Tibial artery (tissue), 4 donors: ENCODE measurements at regions not wholly inside any gene's neighbourhood (a gene's known extent, or its start where the extent isn't known, plus 50 kb on each side); places are given as distances from the start of the nearest gene placed in this dataset.

Experiments used
- DNase-seq, 2 donors: peaks; one replicate each; pipeline ENCODE4 v3.0.0-alpha.2; 2019
- H3K27ac ChIP-seq, 2 donors: fragments of 200-600 bp; sonication (generic) in 1 of 2; 1 replicate in 1 of 2; 2 replicates in 1 of 2; pipeline ENCODE4 v1.5.1; 2018 to 2019; ENCODE audit warnings: mild to moderate bottlenecking in 1 of 2
- H3K27me3 ChIP-seq, 2 donors: fragments of 200-600 bp; sonication (generic) in 1 of 2; one replicate each; pipeline versions ENCODE4 v1.5.1 to v1.6.0; 2016 to 2019
- H3K36me3 ChIP-seq, 3 donors: fragments of 200-600 bp; sonication (generic) in 2 of 3; one replicate each; pipeline ENCODE4 v1.5.1; 2016 to 2019; ENCODE audit warnings: mild to moderate bottlenecking in 2 of 3
- H3K4me1 ChIP-seq, 4 donors: fragments of 200-600 bp; sonication (generic) in 2 of 4; 1 replicate in 3 of 4; 2 replicates in 1 of 4; pipeline ENCODE4 v1.5.1; 2016 to 2019
- H3K4me3 ChIP-seq, 2 donors: fragments of 200-600 bp; sonication (generic) in 1 of 2; 1 replicate in 1 of 2; 2 replicates in 1 of 2; pipeline ENCODE4 v1.5.1; 2018 to 2019; ENCODE audit warnings: mild to moderate bottlenecking in 2 of 2
- H3K9me3 ChIP-seq, 3 donors: fragments of 200-600 bp; sonication (generic) in 1 of 3; one replicate each; pipeline ENCODE4 v1.5.1; 2016 to 2019
- CTCF ChIP-seq, 2 experiments: fragments of 200-600 bp in 1 of 2; fragments of 450-650 bp in 1 of 2; IDR thresholded peaks; one replicate each; pipeline ENCODE4 v1.5.1; 2017 to 2019; ENCODE audit warnings: antibody characterized with exemption in 2 of 2, mild to moderate bottlenecking in 1 of 2, moderate library complexity in 1 of 2
- intact Hi-C: fragments of 100-400 bp; cut with DNase I; formaldehyde crosslinking; loops from one replicate; pipeline ENCODE4 v1.15.0; 2023; ENCODE audit warnings: low total_unique reads

- no peak overlapping the region for H3K27ac ChIP-seq
- DNase-seq: no peak
- TF ChIP-seq CTCF (IDR thresholded peaks at IDR 0.05): no peak
- no peaks in the 10 kb centered on the region for H3K27me3 ChIP-seq
- no peaks in the 10 kb centered on the region for H3K4me1 ChIP-seq
- no peak overlapping the region for H3K4me3 ChIP-seq
- no peaks in the 10 kb centered on the region for H3K9me3 ChIP-seq
- no peaks in the 10 kb centered on the region for H3K36me3 ChIP-seq
- intact Hi-C loops: no loop called here
Measured at GRCh38 chr9:19660019-19660418, 128.8 kb downstream of the SLC24A2 start.

GRCh38 chr9:19656704-19657103 lies 132.1 kb downstream of the SLC24A2 start:
- no peaks in the 10 kb centered on the region for H3K36me3 ChIP-seq
- no peaks in the 10 kb centered on the region for H3K4me1 ChIP-seq
- H3K27me3 ChIP-seq: no peaks in the 10 kb centered on the region
- intact Hi-C loops: no loop called here
- H3K9me3 ChIP-seq: no peaks in the 10 kb centered on the region
- no peak overlapping the region for H3K27ac ChIP-seq
- TF ChIP-seq CTCF (IDR thresholded peaks at IDR 0.05): no peak
- DNase-seq: no peak
- H3K4me3 ChIP-seq: no peak overlapping the region

GRCh38 chr9:19651681-19652080 lies 137.2 kb downstream of the SLC24A2 start:
- TF ChIP-seq CTCF (IDR thresholded peaks at IDR 0.05): no peak
- Histone ChIP-seq H3K36me3 (no peaks in the 10 kb centered on the region), H3K27me3 (peaks cover 0 to 3% of the 10 kb centered on the region in 2 donors), H3K27ac (no peak overlapping the region), H3K4me1 (no peaks in the 10 kb centered on the region), H3K4me3 (no peak overlapping the region), H3K9me3 (no peaks in the 10 kb centered on the region)
- DNase-seq: no peak
- intact Hi-C loops: no loop called here

- Histone ChIP-seq H3K27ac (no peak overlapping the region), H3K36me3 (no peaks in the 10 kb centered on the region), H3K4me1 (no peaks in the 10 kb centered on the region), H3K9me3 (no peaks in the 10 kb centered on the region), H3K4me3 (no peak overlapping the region), H3K27me3 (peaks cover 0 to 3% of the 10 kb centered on the region in 2 donors)
- no peak for DNase-seq
- intact Hi-C loops: no loop called here
- TF ChIP-seq CTCF (IDR thresholded peaks at IDR 0.05): no peak
Measured at GRCh38 chr9:19650312-19650711, 138.5 kb downstream of the SLC24A2 start.

GRCh38 chr9:19649336-19650041 lies 139.3 kb downstream of the SLC24A2 start:
- Histone ChIP-seq H3K36me3 (no peaks in the 10 kb centered on the region), H3K4me1 (no peaks in the 10 kb centered on the region), H3K27me3 (peaks cover 0 to 3% of the 10 kb centered on the region in 2 donors), H3K9me3 (no peaks in the 10 kb centered on the region), H3K4me3 (no peak overlapping the region), H3K27ac (no peak overlapping the region)
- DNase-seq: no peak
- no peak for TF ChIP-seq CTCF (IDR thresholded peaks at IDR 0.05)
- intact Hi-C loops: no loop called here

- Histone ChIP-seq H3K4me1 (no peaks in the 10 kb centered on the region), H3K27me3 (peaks cover 0 to 3% of the 10 kb centered on the region in 2 donors), H3K36me3 (no peaks in the 10 kb centered on the region), H3K4me3 (no peak overlapping the region), H3K9me3 (no peaks in the 10 kb centered on the region), H3K27ac (no peak overlapping the region)
- TF ChIP-seq CTCF (IDR thresholded peaks at IDR 0.05): no peak
- intact Hi-C loops: no loop called here
- no peak for DNase-seq
Measured at GRCh38 chr9:19648672-19649071, 140.2 kb downstream of the SLC24A2 start.
